Hepatocyte (in vitro differentiated cells): ENCODE measurements at regions not wholly inside any gene's neighbourhood (a gene's known extent, or its start where the extent isn't known, plus 50 kb on each side); places are given as distances from the start of the nearest gene placed in this dataset.

ENCODE experiments used
- EZH2 ChIP-seq: fragments of 200-600 bp; sonication (generic); IDR thresholded peaks from 2 replicates; pipeline ENCODE4 v1.6.1; 2016; ENCODE audit warnings: antibody characterized with exemption, mild to moderate bottlenecking, borderline replicate concordance
- EZH2phosphoT487 ChIP-seq: fragments of 200-600 bp; sonication (generic); IDR thresholded peaks from one replicate; pipeline ENCODE4 v1.6.1; 2018; ENCODE audit warnings: antibody characterized with exemption, mild to moderate bottlenecking, low read depth, moderate library complexity; ENCODE audit not compliant: unreplicated experiment, severe bottlenecking
- TF ChIP-seq, protein P1 (sequence below): fragments of 200-600 bp; sonication (generic); IDR thresholded peaks from 2 replicates; pipeline ENCODE4 v1.5.1; 2016; ENCODE audit warnings: antibody characterized with exemption, mild to moderate bottlenecking; ENCODE audit not compliant: poor library complexity

DNA sequence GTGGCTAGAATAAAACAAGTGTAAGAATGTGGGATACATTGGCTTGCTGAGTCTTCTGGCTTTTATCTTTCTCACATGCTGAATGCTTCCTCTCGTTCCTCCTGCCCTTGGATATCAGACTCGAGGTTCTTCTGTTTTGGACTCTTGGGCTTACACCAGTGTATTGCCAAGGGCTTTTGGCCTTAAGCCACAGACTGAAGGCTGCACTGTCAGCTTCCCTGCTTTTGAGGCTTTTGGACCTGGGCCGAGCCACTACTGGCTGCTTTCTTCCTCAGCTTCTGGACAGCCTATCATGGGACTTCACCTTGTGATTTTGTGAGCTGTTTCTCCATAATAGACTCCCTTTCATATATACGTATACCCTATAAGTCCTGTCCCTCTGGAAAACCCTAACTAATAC is 300.9 kb upstream of the STXBP6 start:
- TF ChIP-seq, protein P1, sequence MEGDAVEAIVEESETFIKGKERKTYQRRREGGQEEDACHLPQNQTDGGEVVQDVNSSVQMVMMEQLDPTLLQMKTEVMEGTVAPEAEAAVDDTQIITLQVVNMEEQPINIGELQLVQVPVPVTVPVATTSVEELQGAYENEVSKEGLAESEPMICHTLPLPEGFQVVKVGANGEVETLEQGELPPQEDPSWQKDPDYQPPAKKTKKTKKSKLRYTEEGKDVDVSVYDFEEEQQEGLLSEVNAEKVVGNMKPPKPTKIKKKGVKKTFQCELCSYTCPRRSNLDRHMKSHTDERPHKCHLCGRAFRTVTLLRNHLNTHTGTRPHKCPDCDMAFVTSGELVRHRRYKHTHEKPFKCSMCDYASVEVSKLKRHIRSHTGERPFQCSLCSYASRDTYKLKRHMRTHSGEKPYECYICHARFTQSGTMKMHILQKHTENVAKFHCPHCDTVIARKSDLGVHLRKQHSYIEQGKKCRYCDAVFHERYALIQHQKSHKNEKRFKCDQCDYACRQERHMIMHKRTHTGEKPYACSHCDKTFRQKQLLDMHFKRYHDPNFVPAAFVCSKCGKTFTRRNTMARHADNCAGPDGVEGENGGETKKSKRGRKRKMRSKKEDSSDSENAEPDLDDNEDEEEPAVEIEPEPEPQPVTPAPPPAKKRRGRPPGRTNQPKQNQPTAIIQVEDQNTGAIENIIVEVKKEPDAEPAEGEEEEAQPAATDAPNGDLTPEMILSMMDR = no peak
- TF ChIP-seq EZH2phosphoT487 = no peak
- no peak for TF ChIP-seq EZH2
